HG03442 (cell line): ENCODE measurements at regions not wholly inside any gene's neighbourhood (a gene's known extent, or its start where the extent isn't known, plus 50 kb on each side); places are given as distances from the start of the nearest gene placed in this dataset.
A peak's percentile ranks its signal among the peaks of the same experiment; 100 is the strongest.

Experiments
- ATAC-seq: cut with Tn5 transposase; IDR thresholded peaks from one replicate; pipeline ENCODE4 v1.9.1; 2021; ENCODE audit warnings: mild to moderate bottlenecking, moderate library complexity; ENCODE audit not compliant: unreplicated experiment

- no peak for ATAC-seq
These were observed 61.3 kb upstream of the NFKB1 start for GRCh38 chr4:102439812-102440211.

GRCh38 chr4:102440498-102440897 lies 60.7 kb upstream of the NFKB1 start:
- no peak for ATAC-seq

GRCh38 chr4:102441978-102442911 lies 58.9 kb upstream of the NFKB1 start:
- no peak for ATAC-seq

- ATAC-seq: no peak
These were observed 56.4 kb upstream of the NFKB1 start for GRCh38 chr4:102444752-102445151.

GRCh38 chr4:102445213-102445612 lies 55.9 kb upstream of the NFKB1 start:
- no peak for ATAC-seq

GRCh38 chr4:102447413-102447812 lies 53.7 kb upstream of the NFKB1 start:
- ATAC-seq: no peak

- peak; percentile 81 for ATAC-seq
These were observed 51.3 kb upstream of the NFKB1 start for GRCh38 chr4:102449751-102450352.

GRCh38 chr4:102451266-102451665 lies 49.9 kb upstream of the NFKB1 start:
- ATAC-seq: no peak
